Subcutaneous abdominal adipose tissue (tissue), 5 donors: ENCODE measurements at regions not wholly inside any gene's neighbourhood (a gene's known extent, or its start where the extent isn't known, plus 50 kb on each side); places are given as distances from the start of the nearest gene placed in this dataset.
"Not testable (repeated sequence)": the region's sequence is repeated elsewhere in the genome, so short reads cannot be mapped to it uniquely, and the experiment has no call there.

Experiments
- H3K27ac ChIP-seq: one replicate; pipeline ENCODE4 v1.7.0; 2013; ENCODE audit warnings: low read depth, mild to moderate bottlenecking, inconsistent platforms, low read length, moderate library complexity
- H3K27me3 ChIP-seq, 5 donors: one replicate each; pipeline ENCODE4 v1.7.0; 2013; ENCODE audit warnings: low read length in 5 of 5, inconsistent platforms in 1 of 5; ENCODE audit not compliant: control insufficient read depth in 5 of 5, insufficient read depth in 4 of 5
- H3K36me3 ChIP-seq, 5 donors: one replicate each; pipeline ENCODE4 v1.7.0; 2013; ENCODE audit warnings: low read length in 5 of 5; ENCODE audit not compliant: control insufficient read depth in 5 of 5, insufficient read depth in 5 of 5
- H3K4me1 ChIP-seq, 5 donors: one replicate each; pipeline ENCODE4 v1.7.0; 2013; ENCODE audit warnings: low read length in 5 of 5, mild to moderate bottlenecking in 3 of 5, moderate library complexity in 1 of 5; ENCODE audit not compliant: control insufficient read depth in 5 of 5, insufficient read depth in 5 of 5
- H3K4me3 ChIP-seq, 5 donors: one replicate each; pipeline ENCODE4 v1.7.0; 2013; ENCODE audit warnings: low read length in 5 of 5, low read depth in 1 of 5
- H3K9ac ChIP-seq, 5 donors: one replicate each; pipeline ENCODE4 v1.7.0; 2013; ENCODE audit warnings: low read length in 5 of 5, mild to moderate bottlenecking in 4 of 5, moderate library complexity in 3 of 5
- H3K9me3 ChIP-seq, 5 donors: one replicate each; pipeline ENCODE4 v1.7.0; 2013; ENCODE audit warnings: low read length in 5 of 5; ENCODE audit not compliant: control insufficient read depth in 5 of 5
- donor health status: healthy.
- donor health status: healthy.
- donor health status: healthy.
- donor health status: healthy.
- donor health status: healthy.

GRCh38 chr14:58765843-58766242 is 128.1 kb downstream of the DACT1 start:
- no peaks in the 10 kb centered on the region for H3K27me3 ChIP-seq
- no peaks in the 10 kb centered on the region for H3K4me1 ChIP-seq
- H3K9me3 ChIP-seq, result no peaks in the 10 kb centered on the region
- no peak overlapping the region for H3K9ac ChIP-seq
- no peaks in the 10 kb centered on the region for H3K36me3 ChIP-seq
- H3K27ac ChIP-seq, result no peak overlapping the region
- H3K4me3 ChIP-seq, result no peak overlapping the region

- Histone ChIP-seq H3K4me1 (peaks cover 0 to 10% (median 8%) of the 10 kb centered on the region in 5 donors), H3K27ac (no peak overlapping the region), H3K9ac (no peak overlapping the region), H3K36me3 (no peaks in the 10 kb centered on the region), H3K9me3 (no peaks in the 10 kb centered on the region), H3K4me3 (no peak overlapping the region), H3K27me3 (no peaks in the 10 kb centered on the region)
These were observed 131.4 kb downstream of the DACT1 start for GRCh38 chr14:58769011-58769643.

GRCh38 chr14:58769771-58770170 is 132.0 kb downstream of the DACT1 start:
- peaks cover 0 to 15% (median 14%) of the 10 kb centered on the region in 5 donors for H3K4me1 ChIP-seq
- H3K36me3 ChIP-seq, result no peaks in the 10 kb centered on the region
- H3K9ac ChIP-seq, result no peak overlapping the region
- no peak overlapping the region for H3K4me3 ChIP-seq
- H3K9me3 ChIP-seq, result no peaks in the 10 kb centered on the region
- H3K27ac ChIP-seq, result no peak overlapping the region
- no peaks in the 10 kb centered on the region for H3K27me3 ChIP-seq

GRCh38 chr14:58770491-58770982 is 132.8 kb downstream of the DACT1 start:
- Histone ChIP-seq H3K27ac (no peak overlapping the region), H3K36me3 (no peaks in the 10 kb centered on the region), H3K4me1 (peaks cover 0 to 18% (median 16%) of the 10 kb centered on the region in 5 donors), H3K9me3 (no peaks in the 10 kb centered on the region), H3K27me3 (no peaks in the 10 kb centered on the region), H3K4me3 (no peak overlapping the region), H3K9ac (no peak overlapping the region)

DNA sequence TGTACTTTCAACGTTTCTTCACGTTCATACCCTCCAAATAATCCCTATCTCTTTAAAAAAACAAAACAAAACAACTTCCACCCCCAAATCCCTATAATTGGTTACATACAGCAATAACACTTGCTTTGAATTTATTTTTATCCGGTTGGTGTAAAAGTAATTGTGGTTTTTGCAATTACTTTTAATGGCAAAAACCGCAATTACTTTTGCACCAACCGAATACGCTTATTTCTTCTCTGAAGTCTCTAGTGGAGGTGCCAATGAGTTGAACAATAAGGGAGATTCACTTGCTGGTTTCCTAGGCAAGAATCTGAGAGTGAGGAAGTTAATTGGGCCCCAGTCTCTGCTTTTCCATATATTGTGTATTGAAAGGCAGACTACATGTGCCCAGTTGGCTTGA is 133.3 kb downstream of the DACT1 start:
- H3K4me3 ChIP-seq, result no peak overlapping the region
- no peaks in the 10 kb centered on the region for H3K27me3 ChIP-seq
- H3K9me3 ChIP-seq, result no peaks in the 10 kb centered on the region
- no peak overlapping the region for H3K27ac ChIP-seq
- H3K4me1 ChIP-seq, result peaks cover 0 to 18% (median 16%) of the 10 kb centered on the region in 5 donors
- no peaks in the 10 kb centered on the region for H3K36me3 ChIP-seq
- H3K9ac ChIP-seq, result no peak overlapping the region

GRCh38 chr14:58772116-58772515 is 134.4 kb downstream of the DACT1 start:
- no peaks in the 10 kb centered on the region for H3K36me3 ChIP-seq
- peaks cover 0 to 18% (median 16%) of the 10 kb centered on the region in 5 donors for H3K4me1 ChIP-seq
- H3K27ac ChIP-seq, result no peak overlapping the region
- H3K4me3 ChIP-seq, result no peak overlapping the region
- no peaks in the 10 kb centered on the region for H3K9me3 ChIP-seq
- no peak overlapping the region for H3K9ac ChIP-seq
- no peaks in the 10 kb centered on the region for H3K27me3 ChIP-seq

- H3K36me3 ChIP-seq, result no peaks in the 10 kb centered on the region
- H3K4me1 ChIP-seq, result peaks cover 0 to 18% (median 16%) of the 10 kb centered on the region in 5 donors
- H3K27ac ChIP-seq, result no peak overlapping the region
- H3K9me3 ChIP-seq, result no peaks in the 10 kb centered on the region
- no peak overlapping the region for H3K4me3 ChIP-seq
- H3K9ac ChIP-seq, result no peak overlapping the region
- H3K27me3 ChIP-seq, result no peaks in the 10 kb centered on the region
These were observed 135.2 kb downstream of the DACT1 start for GRCh38 chr14:58772794-58773620.

GRCh38 chr14:58774531-58774930 is 136.8 kb downstream of the DACT1 start:
- H3K27me3 ChIP-seq, result no peaks in the 10 kb centered on the region
- no peaks in the 10 kb centered on the region for H3K9me3 ChIP-seq
- H3K9ac ChIP-seq, result no peak overlapping the region
- H3K4me1 ChIP-seq, result peaks cover 0 to 18% (median 16%) of the 10 kb centered on the region in 5 donors
- no peak overlapping the region for H3K4me3 ChIP-seq
- H3K36me3 ChIP-seq, result no peaks in the 10 kb centered on the region
- H3K27ac ChIP-seq, result no peak overlapping the region

- H3K4me1 ChIP-seq, result peaks cover 0 to 18% (median 16%) of the 10 kb centered on the region in 5 donors
- H3K4me3 ChIP-seq, H3K36me3 ChIP-seq, H3K9me3 ChIP-seq, H3K27me3 ChIP-seq, H3K27ac ChIP-seq, H3K9ac ChIP-seq: not testable (repeated sequence)
These were observed 137.4 kb downstream of the DACT1 start for GRCh38 chr14:58775130-58775529.

GRCh38 chr14:58776516-58776915 is 138.8 kb downstream of the DACT1 start:
- Histone ChIP-seq H3K4me3 (no peak overlapping the region), H3K27me3 (no peaks in the 10 kb centered on the region), H3K27ac (no peak overlapping the region), H3K9me3 (no peaks in the 10 kb centered on the region), H3K9ac (no peak overlapping the region), H3K4me1 (peaks cover 0 to 18% (median 16%) of the 10 kb centered on the region in 5 donors), H3K36me3 (no peaks in the 10 kb centered on the region)
